Fibroblast of peridontal ligament (primary cell): ENCODE measurements at regions not wholly inside any gene's neighbourhood (a gene's known extent, or its start where the extent isn't known, plus 50 kb on each side); places are given as distances from the start of the nearest gene placed in this dataset.

Source experiments
- DNase-seq: peaks from one replicate; pipeline ENCODE4 v3.0.0-alpha.2; 2010; ENCODE audit errors: extremely low read depth

GRCh38 chr14:66174453-66174891 lies 311.7 kb upstream of the CCDC196 start:
- peak; percentile 44 for DNase-seq

- DNase-seq: no peak
Measured at GRCh38 chr14:66177935-66178334, 308.2 kb upstream of the CCDC196 start.

- DNase-seq: no peak
Measured at GRCh38 chr14:66196670-66197069, 289.5 kb upstream of the CCDC196 start.

GRCh38 chr14:66197276-66197675 lies 288.9 kb upstream of the CCDC196 start:
- DNase-seq: no peak

GRCh38 chr14:66206554-66206953 lies 279.6 kb upstream of the CCDC196 start:
- no peak for DNase-seq

GRCh38 chr14:66216763-66217162 lies 269.4 kb upstream of the CCDC196 start:
- DNase-seq: no peak

- no peak for DNase-seq
Measured at GRCh38 chr14:66219886-66220285, 266.3 kb upstream of the CCDC196 start.

- DNase-seq: no peak
Measured at GRCh38 chr14:66224492-66225178, 261.5 kb upstream of the CCDC196 start.

- DNase-seq: no peak
Measured at GRCh38 chr14:66225337-66225736, 260.8 kb upstream of the CCDC196 start.

- peak; percentile 3 for DNase-seq
Measured at GRCh38 chr14:66228267-66228970, 257.8 kb upstream of the CCDC196 start.

- DNase-seq: no peak
Measured at GRCh38 chr14:66231820-66232219, 254.4 kb upstream of the CCDC196 start.

GRCh38 chr14:66233591-66233990 lies 252.6 kb upstream of the CCDC196 start:
- no peak for DNase-seq

GRCh38 chr14:66234411-66234810 lies 251.8 kb upstream of the CCDC196 start:
- no peak for DNase-seq

GRCh38 chr14:66237741-66238140 lies 248.4 kb upstream of the CCDC196 start:
- DNase-seq: no peak

GRCh38 chr14:66238969-66239368 lies 247.2 kb upstream of the CCDC196 start:
- DNase-seq: no peak

GRCh38 chr14:66239589-66239988 lies 246.6 kb upstream of the CCDC196 start:
- DNase-seq: no peak

GRCh38 chr14:66240105-66240504 lies 246.1 kb upstream of the CCDC196 start:
- DNase-seq: no peak

GRCh38 chr14:66242001-66242400 lies 244.2 kb upstream of the CCDC196 start:
- DNase-seq: no peak

GRCh38 chr14:66244834-66245233 lies 241.3 kb upstream of the CCDC196 start:
- DNase-seq: no peak

GRCh38 chr14:66247662-66248193 lies 238.4 kb upstream of the CCDC196 start:
- DNase-seq: no peak

GRCh38 chr14:66248256-66248655 lies 237.9 kb upstream of the CCDC196 start:
- no peak for DNase-seq

- DNase-seq: no peak
Measured at GRCh38 chr14:66249544-66249943, 236.6 kb upstream of the CCDC196 start.

GRCh38 chr14:66254038-66254437 lies 232.1 kb upstream of the CCDC196 start:
- DNase-seq: no peak
